Peyer's patch (tissue), 4 donors: ENCODE measurements at regions not wholly inside any gene's neighbourhood (a gene's known extent, or its start where the extent isn't known, plus 50 kb on each side); places are given as distances from the start of the nearest gene placed in this dataset.
A peak's percentile ranks its signal among the peaks of the same experiment; 100 is the strongest.

ENCODE experiments used
- DNase-seq, 3 donors: peaks; one replicate each; pipeline ENCODE4 v3.0.0-alpha.2; 2017 to 2019
- H3K27ac ChIP-seq, 4 donors: fragments of 200-600 bp; sonication (generic); one replicate each; pipeline ENCODE4 v1.5.1; 2016 to 2019
- H3K27me3 ChIP-seq, 2 donors: fragments of 200-600 bp; sonication (generic); one replicate each; pipeline ENCODE4 v1.5.1; 2019
- H3K36me3 ChIP-seq, 3 donors: fragments of 200-600 bp; sonication (generic); one replicate each; pipeline ENCODE4 v1.5.1; 2016 to 2019
- H3K4me1 ChIP-seq, 4 donors: fragments of 200-600 bp; sonication (generic); one replicate each; pipeline ENCODE4 v1.5.1; 2016 to 2019
- H3K4me3 ChIP-seq, 4 donors: fragments of 200-600 bp; sonication (generic); 1 replicate in 3 of 4; 2 replicates in 1 of 4; pipeline ENCODE4 v1.5.1; 2016 to 2019; ENCODE audit warnings: mild to moderate bottlenecking in 1 of 4
- H3K9me3 ChIP-seq, 4 donors: fragments of 200-600 bp; sonication (generic); one replicate each; pipeline ENCODE4 v1.5.1; 2016 to 2019; ENCODE audit warnings: mild to moderate bottlenecking in 1 of 4
- POLR2A ChIP-seq, 2 donors: fragments of 450-650 bp; IDR thresholded peaks; one replicate each; pipeline ENCODE4 v1.5.1; 2017; ENCODE audit warnings: antibody characterized with exemption in 2 of 2, mild to moderate bottlenecking in 2 of 2, moderate library complexity in 2 of 2
- TF ChIP-seq, protein P1 (sequence below), 6 experiments: fragments of 450-650 bp in 4 of 6; fragments of 200-600 bp in 2 of 6; sonication (generic) in 1 of 6; IDR thresholded peaks; one replicate each; pipeline ENCODE4 v1.5.1; 2017 to 2019; ENCODE audit warnings: antibody characterized with exemption in 6 of 6, mild to moderate bottlenecking in 3 of 6, moderate library complexity in 1 of 6

- Histone ChIP-seq H3K4me1 (no peaks in the 10 kb centered on the region), H3K36me3 (no peaks in the 10 kb centered on the region), H3K4me3 (no peak overlapping the region), H3K9me3 (no peaks in the 10 kb centered on the region), H3K27me3 (no peaks in the 10 kb centered on the region), H3K27ac (no peak overlapping the region)
- no peak for DNase-seq
- TF ChIP-seq POLR2A (IDR thresholded peaks at IDR 0.05), result no peak
- TF ChIP-seq, protein P1, sequence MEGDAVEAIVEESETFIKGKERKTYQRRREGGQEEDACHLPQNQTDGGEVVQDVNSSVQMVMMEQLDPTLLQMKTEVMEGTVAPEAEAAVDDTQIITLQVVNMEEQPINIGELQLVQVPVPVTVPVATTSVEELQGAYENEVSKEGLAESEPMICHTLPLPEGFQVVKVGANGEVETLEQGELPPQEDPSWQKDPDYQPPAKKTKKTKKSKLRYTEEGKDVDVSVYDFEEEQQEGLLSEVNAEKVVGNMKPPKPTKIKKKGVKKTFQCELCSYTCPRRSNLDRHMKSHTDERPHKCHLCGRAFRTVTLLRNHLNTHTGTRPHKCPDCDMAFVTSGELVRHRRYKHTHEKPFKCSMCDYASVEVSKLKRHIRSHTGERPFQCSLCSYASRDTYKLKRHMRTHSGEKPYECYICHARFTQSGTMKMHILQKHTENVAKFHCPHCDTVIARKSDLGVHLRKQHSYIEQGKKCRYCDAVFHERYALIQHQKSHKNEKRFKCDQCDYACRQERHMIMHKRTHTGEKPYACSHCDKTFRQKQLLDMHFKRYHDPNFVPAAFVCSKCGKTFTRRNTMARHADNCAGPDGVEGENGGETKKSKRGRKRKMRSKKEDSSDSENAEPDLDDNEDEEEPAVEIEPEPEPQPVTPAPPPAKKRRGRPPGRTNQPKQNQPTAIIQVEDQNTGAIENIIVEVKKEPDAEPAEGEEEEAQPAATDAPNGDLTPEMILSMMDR (IDR thresholded peaks at IDR 0.05), result no peak
These were observed 64.6 kb upstream of the CAST start for GRCh38 chr5:96597438-96598020.

DNA sequence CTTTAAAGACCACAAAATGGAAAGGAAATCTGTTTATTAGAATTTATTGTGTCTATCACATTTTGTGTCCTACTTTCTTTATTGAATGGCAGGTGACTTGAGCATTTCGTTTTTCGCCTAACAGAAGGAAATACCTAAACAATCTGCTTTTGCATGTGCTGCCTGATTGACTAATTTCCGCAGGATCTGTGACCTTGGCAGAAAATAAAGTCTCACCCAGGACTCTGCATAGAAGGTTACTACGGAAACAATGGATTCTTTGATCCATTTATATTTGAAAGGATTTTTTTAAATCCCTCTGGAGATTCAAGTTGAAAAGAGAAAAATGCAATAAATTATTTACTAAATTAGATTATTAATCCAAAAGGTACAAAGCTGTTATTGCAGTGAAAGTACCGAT, 61.0 kb upstream of the CAST start:
- Histone ChIP-seq H3K27me3 (no peaks in the 10 kb centered on the region), H3K9me3 (no peaks in the 10 kb centered on the region), H3K4me1 (no peaks in the 10 kb centered on the region), H3K4me3 (no peak overlapping the region), H3K27ac (no peak overlapping the region), H3K36me3 (no peaks in the 10 kb centered on the region)
- TF ChIP-seq, protein P1 (IDR thresholded peaks at IDR 0.05), result no peak
- no peak for TF ChIP-seq POLR2A (IDR thresholded peaks at IDR 0.05)
- no peak for DNase-seq

GRCh38 chr5:96601715-96602244, 60.4 kb upstream of the CAST start:
- no peak for TF ChIP-seq POLR2A (IDR thresholded peaks at IDR 0.05)
- TF ChIP-seq, protein P1 (IDR thresholded peaks at IDR 0.05), result peak; percentile 25 to 88 (median 83)
- H3K27ac ChIP-seq, result no peak overlapping the region
- H3K27me3 ChIP-seq, result no peaks in the 10 kb centered on the region
- no peaks in the 10 kb centered on the region for H3K36me3 ChIP-seq
- H3K9me3 ChIP-seq, result no peaks in the 10 kb centered on the region
- no peak overlapping the region for H3K4me3 ChIP-seq
- peak in 2 of 3 donors; percentile 42 to 80 for DNase-seq
- no peaks in the 10 kb centered on the region for H3K4me1 ChIP-seq

- no peak for DNase-seq
- H3K4me1 ChIP-seq, result no peaks in the 10 kb centered on the region
- no peaks in the 10 kb centered on the region for H3K9me3 ChIP-seq
- no peaks in the 10 kb centered on the region for H3K36me3 ChIP-seq
- no peak overlapping the region for H3K4me3 ChIP-seq
- no peak overlapping the region for H3K27ac ChIP-seq
- no peak for TF ChIP-seq POLR2A (IDR thresholded peaks at IDR 0.05)
- TF ChIP-seq, protein P1 (IDR thresholded peaks at IDR 0.05), result no peak
- no peaks in the 10 kb centered on the region for H3K27me3 ChIP-seq
These were observed 59.4 kb upstream of the CAST start for GRCh38 chr5:96602776-96603175.

GRCh38 chr5:96605144-96605837, 56.9 kb upstream of the CAST start:
- Histone ChIP-seq H3K9me3 (no peaks in the 10 kb centered on the region), H3K4me3 (no peak overlapping the region), H3K4me1 (no peaks in the 10 kb centered on the region), H3K36me3 (no peaks in the 10 kb centered on the region), H3K27ac (no peak overlapping the region), H3K27me3 (no peaks in the 10 kb centered on the region)
- no peak for TF ChIP-seq POLR2A (IDR thresholded peaks at IDR 0.05)
- TF ChIP-seq, protein P1 (IDR thresholded peaks at IDR 0.05), result no peak
- no peak for DNase-seq
